ENCODE measurements at regions not wholly inside any gene's neighbourhood (a gene's known extent, or its start where the extent isn't known, plus 50 kb on each side); places are given as distances from the start of the nearest gene placed in this dataset.
A peak's percentile ranks its signal among the peaks of the same experiment; 100 is the strongest.

DNA sequence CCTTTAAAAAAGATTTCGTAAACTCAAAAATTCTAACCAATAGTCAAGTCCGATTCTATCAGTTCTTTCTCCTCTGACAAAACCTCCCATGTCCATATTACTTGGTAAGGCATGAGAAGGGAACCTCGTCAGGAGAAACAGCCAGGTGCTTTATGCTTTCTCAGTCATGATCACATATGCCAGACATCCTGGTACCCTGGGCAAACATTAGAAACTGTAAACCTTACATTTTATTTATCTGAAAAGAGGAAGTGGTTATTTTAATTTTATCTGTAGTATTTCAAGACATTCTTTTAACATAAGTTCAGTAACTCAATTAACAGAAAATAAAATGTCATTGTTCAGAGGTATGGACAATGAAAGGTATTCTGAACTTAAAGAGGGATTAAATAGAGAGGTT, 474.8 kb upstream of the GBE1 start (continued):
- TF ChIP-seq, protein P1, sequence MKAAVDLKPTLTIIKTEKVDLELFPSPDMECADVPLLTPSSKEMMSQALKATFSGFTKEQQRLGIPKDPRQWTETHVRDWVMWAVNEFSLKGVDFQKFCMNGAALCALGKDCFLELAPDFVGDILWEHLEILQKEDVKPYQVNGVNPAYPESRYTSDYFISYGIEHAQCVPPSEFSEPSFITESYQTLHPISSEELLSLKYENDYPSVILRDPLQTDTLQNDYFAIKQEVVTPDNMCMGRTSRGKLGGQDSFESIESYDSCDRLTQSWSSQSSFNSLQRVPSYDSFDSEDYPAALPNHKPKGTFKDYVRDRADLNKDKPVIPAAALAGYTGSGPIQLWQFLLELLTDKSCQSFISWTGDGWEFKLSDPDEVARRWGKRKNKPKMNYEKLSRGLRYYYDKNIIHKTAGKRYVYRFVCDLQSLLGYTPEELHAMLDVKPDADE (IDR thresholded peaks at IDR 0.05): no peak
- TF ChIP-seq POLR2AphosphoS5 (IDR thresholded peaks at IDR 0.05; ENCODE audit: low read depth) (no peak), ZNF114 (CRISPR knock-in tag; IDR thresholded peaks at IDR 0.05) (no peak), ZNF331 (CRISPR knock-in tag; IDR thresholded peaks at IDR 0.05; ENCODE audit: low read depth) (no peak), JUNB (IDR thresholded peaks at IDR 0.05; ENCODE audit: unreplicated experiment) (no peak), STAT1 (IDR thresholded peaks at IDR 0.05; ENCODE audit: unreplicated experiment) (no peak), CREB1 (CRISPR knock-in tag; IDR thresholded peaks at IDR 0.05; ENCODE audit: low read depth) (no peak), EZH2phosphoT487 (IDR thresholded peaks at IDR 0.05; ENCODE audit: unreplicated experiment) (no peak)
- TF ChIP-seq, protein P2, sequence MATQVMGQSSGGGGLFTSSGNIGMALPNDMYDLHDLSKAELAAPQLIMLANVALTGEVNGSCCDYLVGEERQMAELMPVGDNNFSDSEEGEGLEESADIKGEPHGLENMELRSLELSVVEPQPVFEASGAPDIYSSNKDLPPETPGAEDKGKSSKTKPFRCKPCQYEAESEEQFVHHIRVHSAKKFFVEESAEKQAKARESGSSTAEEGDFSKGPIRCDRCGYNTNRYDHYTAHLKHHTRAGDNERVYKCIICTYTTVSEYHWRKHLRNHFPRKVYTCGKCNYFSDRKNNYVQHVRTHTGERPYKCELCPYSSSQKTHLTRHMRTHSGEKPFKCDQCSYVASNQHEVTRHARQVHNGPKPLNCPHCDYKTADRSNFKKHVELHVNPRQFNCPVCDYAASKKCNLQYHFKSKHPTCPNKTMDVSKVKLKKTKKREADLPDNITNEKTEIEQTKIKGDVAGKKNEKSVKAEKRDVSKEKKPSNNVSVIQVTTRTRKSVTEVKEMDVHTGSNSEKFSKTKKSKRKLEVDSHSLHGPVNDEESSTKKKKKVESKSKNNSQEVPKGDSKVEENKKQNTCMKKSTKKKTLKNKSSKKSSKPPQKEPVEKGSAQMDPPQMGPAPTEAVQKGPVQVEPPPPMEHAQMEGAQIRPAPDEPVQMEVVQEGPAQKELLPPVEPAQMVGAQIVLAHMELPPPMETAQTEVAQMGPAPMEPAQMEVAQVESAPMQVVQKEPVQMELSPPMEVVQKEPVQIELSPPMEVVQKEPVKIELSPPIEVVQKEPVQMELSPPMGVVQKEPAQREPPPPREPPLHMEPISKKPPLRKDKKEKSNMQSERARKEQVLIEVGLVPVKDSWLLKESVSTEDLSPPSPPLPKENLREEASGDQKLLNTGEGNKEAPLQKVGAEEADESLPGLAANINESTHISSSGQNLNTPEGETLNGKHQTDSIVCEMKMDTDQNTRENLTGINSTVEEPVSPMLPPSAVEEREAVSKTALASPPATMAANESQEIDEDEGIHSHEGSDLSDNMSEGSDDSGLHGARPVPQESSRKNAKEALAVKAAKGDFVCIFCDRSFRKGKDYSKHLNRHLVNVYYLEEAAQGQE (IDR thresholded peaks at IDR 0.05; ENCODE audit: unreplicated experiment): no peak

DNA sequence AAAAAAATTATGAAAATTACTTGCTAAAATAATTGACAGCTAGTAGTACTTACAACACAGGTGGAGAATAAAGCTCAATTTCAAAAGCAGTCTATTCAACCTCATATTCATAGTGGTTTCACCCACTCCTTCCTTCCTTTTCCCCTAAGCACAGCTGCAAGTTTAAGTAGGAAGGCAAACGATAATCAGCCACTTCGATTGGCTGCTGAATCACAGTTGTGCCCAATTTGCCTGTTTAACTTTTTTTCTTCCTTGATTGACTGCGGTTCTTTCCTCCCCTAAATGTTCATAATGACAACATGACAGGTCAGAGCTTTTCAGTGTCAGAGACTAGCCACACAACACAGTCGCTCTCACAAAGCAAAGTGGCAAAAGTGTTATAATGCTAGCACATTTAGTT, 468.0 kb upstream of the GBE1 start:
- ATAC-seq: no peak
- Mint-ChIP-seq H3K27me3 (ENCODE audit: insufficient read depth, low read depth, poor library complexity) (no peaks in the 10 kb centered on the region), H3K36me3 (ENCODE audit: low read depth) (no peaks in the 10 kb centered on the region), H3K27ac (no peak overlapping the region), H3K4me3 (no peak overlapping the region), H3K9me3 (no peaks in the 10 kb centered on the region), H3K4me1 (peaks cover 6% of the 10 kb centered on the region; the same call in 2 of the 3 replicates)
- H3K79me2 ChIP-seq (replicated peaks; ENCODE audit: insufficient read depth): no peaks in the 10 kb centered on the region
- H3K27ac ChIP-seq (ENCODE audit: low read depth): no peak overlapping the region
- no peaks in the 10 kb centered on the region for H4K20me1 ChIP-seq (replicated peaks; ENCODE audit: insufficient read depth)
- H3K4me2 ChIP-seq: no peak overlapping the region
- H2AFZ ChIP-seq: peak overlapping the region; percentile 28; the same call in 1 of the 2 replicates
- no peaks in the 10 kb centered on the region for H3F3A ChIP-seq (replicated peaks; ENCODE audit: low read depth)
- H3K36me3 ChIP-seq (ENCODE audit: insufficient read depth): no peaks in the 10 kb centered on the region
- no peak overlapping the region for H3K4me3 ChIP-seq
- H3K9me2 ChIP-seq (ENCODE audit: insufficient read depth): no peaks in the 10 kb centered on the region; the same call in 1 of the 2 replicates
- TF ChIP-seq ZNF331 (CRISPR knock-in tag; IDR thresholded peaks at IDR 0.05; ENCODE audit: low read depth): no peak
- no peak for DNase-seq (ENCODE audit: low spot score)
- H3K4me1 ChIP-seq (ENCODE audit: insufficient read depth): no peaks in the 10 kb centered on the region
- no peaks in the 10 kb centered on the region for H3K27me3 ChIP-seq (ENCODE audit: insufficient read depth)

DNA sequence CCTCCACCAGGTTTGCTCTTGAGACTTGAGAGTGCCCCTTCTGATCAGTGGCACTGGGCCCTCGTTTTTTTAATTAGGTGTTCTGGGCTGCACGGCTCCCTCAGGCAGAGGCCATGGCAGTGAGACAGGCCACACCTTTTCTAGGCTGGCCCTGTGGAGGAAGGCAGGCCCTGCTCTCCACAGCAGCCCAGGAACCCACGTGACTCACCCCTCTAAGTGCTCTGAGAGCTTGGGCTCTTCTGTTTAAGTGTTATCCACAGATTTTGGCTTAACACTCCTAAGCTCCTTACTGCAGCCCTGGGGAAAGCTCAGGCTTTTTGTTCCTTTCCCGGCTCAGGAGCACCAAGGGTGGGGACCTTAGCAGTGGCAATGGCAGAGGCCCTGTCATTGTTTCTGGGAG, 463.2 kb upstream of the GBE1 start:
- Histone ChIP-seq H3F3A (replicated peaks; ENCODE audit: low read depth) (no peaks in the 10 kb centered on the region), H2AFZ (no peak overlapping the region), H3K27ac (ENCODE audit: low read depth) (no peak overlapping the region), H3K9me2 (ENCODE audit: insufficient read depth) (no peaks in the 10 kb centered on the region; the same call in 1 of the 2 replicates), H3K27me3 (ENCODE audit: insufficient read depth) (no peaks in the 10 kb centered on the region), H3K4me3 (no peak overlapping the region), H3K36me3 (ENCODE audit: insufficient read depth) (no peaks in the 10 kb centered on the region), H4K20me1 (replicated peaks; ENCODE audit: insufficient read depth) (no peaks in the 10 kb centered on the region), H3K79me2 (replicated peaks; ENCODE audit: insufficient read depth) (no peaks in the 10 kb centered on the region), H3K4me1 (ENCODE audit: insufficient read depth) (no peaks in the 10 kb centered on the region), H3K4me2 (no peak overlapping the region)
- ATAC-seq (no peak), DNase-seq (ENCODE audit: low spot score) (no peak)
- Mint-ChIP-seq H3K27me3 (ENCODE audit: insufficient read depth, low read depth, poor library complexity) (peaks cover 2% of the 10 kb centered on the region), H3K27ac (no peak overlapping the region; the same call in 1 of the 2 replicates), H3K9me3 (peaks cover 7% of the 10 kb centered on the region; the same call in 2 of the 3 replicates), H3K4me1 (peaks cover 2% of the 10 kb centered on the region; the same call in 2 of the 3 replicates), H3K36me3 (ENCODE audit: low read depth) (0 out of 3 replicates have a peak, but pooled peaks cover 3% of the 10 kb centered on the region), H3K4me3 (no peak overlapping the region)
- TF ChIP-seq ZNF331 (CRISPR knock-in tag; IDR thresholded peaks at IDR 0.05; ENCODE audit: low read depth): no peak
- TF ChIP-seq, protein P1 (IDR thresholded peaks at IDR 0.05): no peak
- TF ChIP-seq JUNB (IDR thresholded peaks at IDR 0.05; ENCODE audit: unreplicated experiment): no peak
- TF ChIP-seq EZH2phosphoT487 (IDR thresholded peaks at IDR 0.05; ENCODE audit: unreplicated experiment): no peak
- TF ChIP-seq ZNF114 (CRISPR knock-in tag; IDR thresholded peaks at IDR 0.05): no peak
- TF ChIP-seq, protein P3, sequence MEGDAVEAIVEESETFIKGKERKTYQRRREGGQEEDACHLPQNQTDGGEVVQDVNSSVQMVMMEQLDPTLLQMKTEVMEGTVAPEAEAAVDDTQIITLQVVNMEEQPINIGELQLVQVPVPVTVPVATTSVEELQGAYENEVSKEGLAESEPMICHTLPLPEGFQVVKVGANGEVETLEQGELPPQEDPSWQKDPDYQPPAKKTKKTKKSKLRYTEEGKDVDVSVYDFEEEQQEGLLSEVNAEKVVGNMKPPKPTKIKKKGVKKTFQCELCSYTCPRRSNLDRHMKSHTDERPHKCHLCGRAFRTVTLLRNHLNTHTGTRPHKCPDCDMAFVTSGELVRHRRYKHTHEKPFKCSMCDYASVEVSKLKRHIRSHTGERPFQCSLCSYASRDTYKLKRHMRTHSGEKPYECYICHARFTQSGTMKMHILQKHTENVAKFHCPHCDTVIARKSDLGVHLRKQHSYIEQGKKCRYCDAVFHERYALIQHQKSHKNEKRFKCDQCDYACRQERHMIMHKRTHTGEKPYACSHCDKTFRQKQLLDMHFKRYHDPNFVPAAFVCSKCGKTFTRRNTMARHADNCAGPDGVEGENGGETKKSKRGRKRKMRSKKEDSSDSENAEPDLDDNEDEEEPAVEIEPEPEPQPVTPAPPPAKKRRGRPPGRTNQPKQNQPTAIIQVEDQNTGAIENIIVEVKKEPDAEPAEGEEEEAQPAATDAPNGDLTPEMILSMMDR (conservative IDR thresholded peaks at IDR 0.05; ENCODE audit: low read depth in 2 of 2): no peak
- TF ChIP-seq STAT1 (IDR thresholded peaks at IDR 0.05; ENCODE audit: unreplicated experiment): no peak
- TF ChIP-seq, protein P2 (IDR thresholded peaks at IDR 0.05; ENCODE audit: unreplicated experiment): no peak
- TF ChIP-seq CREB1 (CRISPR knock-in tag; IDR thresholded peaks at IDR 0.05; ENCODE audit: low read depth): no peak
